ENCODE measurements at regions not wholly inside any gene's neighbourhood (a gene's known extent, or its start where the extent isn't known, plus 50 kb on each side); places are given as distances from the start of the nearest gene placed in this dataset.
A peak's percentile ranks its signal among the peaks of the same experiment; 100 is the strongest.

DNA sequence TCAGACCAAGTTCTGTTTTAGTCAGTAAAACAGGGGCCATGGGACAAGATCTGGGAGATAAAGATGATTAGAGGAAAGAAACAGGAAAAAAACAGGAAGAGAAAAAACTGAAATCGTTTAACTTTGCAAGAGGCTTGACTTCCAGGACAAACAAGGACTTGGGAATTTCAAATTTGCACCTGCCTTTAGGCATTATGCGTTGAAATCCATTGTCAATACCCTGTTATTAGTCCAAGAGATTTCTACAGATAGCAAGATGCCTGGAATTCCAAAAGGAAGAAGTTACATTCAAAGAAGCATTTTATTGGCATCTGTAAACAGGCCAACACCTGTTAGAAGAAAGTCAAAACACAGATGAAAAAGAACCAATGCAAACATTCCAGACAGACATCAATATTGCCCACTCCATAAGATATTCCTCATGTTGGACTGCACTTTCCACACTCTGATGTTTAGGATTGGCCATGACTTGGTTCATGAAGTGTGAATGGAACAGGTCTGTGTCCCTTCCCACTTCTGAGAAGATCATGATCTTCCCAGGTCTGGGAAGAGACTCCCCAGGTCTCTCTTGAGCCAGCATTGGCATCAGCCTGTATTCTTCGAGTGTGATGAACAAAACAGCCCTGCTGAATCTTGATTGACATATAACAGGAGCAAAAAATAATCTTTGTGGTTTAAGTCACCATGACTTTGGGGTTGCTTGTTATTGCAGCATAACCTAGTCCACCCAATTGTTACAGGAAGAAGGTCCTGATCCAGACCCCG, 181.4 kb upstream of the FN1 start:
- DNase-seq = no peak
- H3K4me1 Mint-ChIP-seq = no peaks in the 10 kb centered on the region
- H3K27me3 Mint-ChIP-seq = peaks cover 13 to 30% (median 25%) of the 10 kb centered on the region in 3 donors
- H3K4me3 Mint-ChIP-seq = no peak overlapping the region
- H3K36me3 Mint-ChIP-seq = no peaks in the 10 kb centered on the region
- no peaks in the 10 kb centered on the region for H3K9me3 Mint-ChIP-seq
- ATAC-seq (ENCODE audit: low read depth in 2 of 2) = no peak
- H3K27ac Mint-ChIP-seq = no peak overlapping the region

DNA sequence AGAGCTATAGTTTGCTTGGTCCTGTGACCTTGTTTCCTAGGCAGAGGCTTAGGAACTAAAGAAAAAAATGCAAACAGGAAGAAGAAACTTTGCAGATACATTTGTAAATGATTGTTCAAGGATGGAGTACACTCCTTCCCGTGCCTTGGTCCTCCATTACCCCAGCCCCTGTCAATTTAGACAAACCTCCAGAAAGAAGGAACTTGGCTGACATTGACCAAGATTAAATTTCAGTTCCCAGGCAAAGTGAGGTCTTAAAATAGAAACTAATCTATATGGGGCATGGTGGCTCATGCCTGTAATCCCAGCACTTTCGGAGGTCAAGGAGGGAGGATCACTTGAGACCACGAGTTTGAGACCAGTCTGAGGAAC, 179.9 kb upstream of the FN1 start:
- H3K4me3 Mint-ChIP-seq = no peak overlapping the region
- DNase-seq = no peak
- H3K36me3 Mint-ChIP-seq = no peaks in the 10 kb centered on the region
- H3K4me1 Mint-ChIP-seq = no peaks in the 10 kb centered on the region
- H3K9me3 Mint-ChIP-seq = peaks cover 0 to 4% (median 0%) of the 10 kb centered on the region in 7 donors
- peaks cover 9 to 32% (median 18%) of the 10 kb centered on the region in 3 donors for H3K27me3 Mint-ChIP-seq
- no peak for ATAC-seq (ENCODE audit: low read depth in 2 of 2)
- no peak overlapping the region for H3K27ac Mint-ChIP-seq

DNA sequence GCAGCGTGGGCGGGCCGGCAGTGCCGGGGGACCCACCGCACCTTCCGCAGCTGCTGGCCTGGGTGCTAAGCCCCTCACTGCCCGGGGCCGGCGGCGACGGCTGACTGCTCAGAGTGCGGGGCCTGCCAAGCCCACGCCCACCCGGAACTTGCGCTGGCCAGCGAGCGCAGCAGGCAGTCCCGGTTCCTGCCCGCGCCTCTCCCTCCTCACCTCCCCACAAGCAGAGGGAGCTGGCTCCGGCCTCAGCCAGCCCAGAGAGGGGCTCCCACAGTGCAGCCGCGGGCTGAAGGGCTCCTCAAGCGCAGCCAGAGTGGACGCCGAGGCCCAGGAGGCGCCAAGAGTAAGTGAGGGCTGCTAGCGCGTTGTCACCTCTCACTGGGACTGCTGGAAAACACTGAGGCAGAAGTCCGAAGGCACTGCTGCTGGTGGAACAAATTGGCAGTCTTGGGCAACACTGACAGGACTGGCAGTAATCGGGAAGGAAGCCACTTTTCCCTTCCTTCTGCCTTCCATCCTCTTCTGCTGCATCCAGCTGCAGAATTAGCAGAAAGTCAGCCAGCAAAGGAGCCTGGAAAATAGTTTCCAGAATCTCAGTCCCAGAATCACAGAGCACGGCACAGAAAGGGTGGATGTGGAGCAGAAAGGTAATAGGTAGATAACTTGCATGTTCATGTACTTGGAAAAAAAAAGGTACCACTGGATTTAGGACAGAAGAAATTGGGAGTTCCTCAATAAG, 179.4 kb upstream of the FN1 start:
- Mint-ChIP-seq H3K27me3 (peaks cover 6 to 28% (median 20%) of the 10 kb centered on the region in 3 donors), H3K4me1 (no peaks in the 10 kb centered on the region), H3K27ac (peak overlapping the region in 1 of 6 donors; percentile 9), H3K36me3 (no peaks in the 10 kb centered on the region), H3K9me3 (peaks cover 0 to 4% (median 0%) of the 10 kb centered on the region in 7 donors), H3K4me3 (no peak overlapping the region)
- ATAC-seq (ENCODE audit: low read depth in 2 of 2) (no peak), DNase-seq (no peak)

DNA sequence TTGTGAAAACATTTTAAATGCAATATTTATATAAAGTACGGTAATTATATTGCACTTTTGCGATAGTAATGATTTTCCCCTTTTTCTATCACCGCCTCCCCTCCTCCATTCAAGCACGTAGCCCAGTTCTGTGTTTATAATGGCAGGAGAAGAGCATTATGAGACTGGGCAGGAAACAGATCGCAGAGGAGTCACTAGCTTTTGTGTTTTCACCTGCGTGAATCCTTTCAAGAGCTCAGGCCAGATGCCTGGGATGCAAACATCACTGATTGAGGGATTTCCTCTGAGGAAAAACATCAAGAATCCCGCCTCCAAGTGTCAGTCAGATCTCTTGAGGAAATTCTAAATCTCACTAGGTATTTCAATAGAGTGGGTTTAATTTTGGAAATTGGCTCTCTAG, 178.4 kb upstream of the FN1 start:
- no peak overlapping the region for H3K4me3 Mint-ChIP-seq
- H3K27ac Mint-ChIP-seq = no peak overlapping the region
- DNase-seq (no peak), ATAC-seq (ENCODE audit: low read depth in 2 of 2) (no peak)
- H3K9me3 Mint-ChIP-seq = peaks cover 0 to 4% (median 0%) of the 10 kb centered on the region in 7 donors
- H3K27me3 Mint-ChIP-seq = peaks cover 4 to 28% (median 20%) of the 10 kb centered on the region in 3 donors
- no peaks in the 10 kb centered on the region for H3K4me1 Mint-ChIP-seq
- H3K36me3 Mint-ChIP-seq = no peaks in the 10 kb centered on the region

DNA sequence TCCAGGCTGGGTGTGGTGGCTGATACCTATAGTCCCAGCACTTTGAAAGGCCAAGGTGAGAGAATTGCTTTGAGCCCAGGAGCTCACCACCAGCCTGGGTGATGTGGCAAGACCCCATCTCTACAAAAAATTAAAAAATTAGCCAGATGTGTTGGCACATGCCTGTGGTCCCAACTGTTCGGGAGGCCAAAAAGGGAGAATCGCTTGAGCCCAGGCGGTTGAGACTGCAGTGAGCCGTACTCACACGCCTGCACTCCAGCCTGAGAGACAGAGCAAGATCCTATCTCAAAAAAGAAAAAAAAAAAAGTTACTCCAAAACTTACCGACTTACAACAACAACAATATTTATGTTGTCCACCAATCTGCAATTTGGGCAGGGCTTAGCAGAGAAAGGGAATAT, 178.0 kb upstream of the FN1 start:
- no peaks in the 10 kb centered on the region for H3K36me3 Mint-ChIP-seq
- no peak overlapping the region for H3K4me3 Mint-ChIP-seq
- H3K4me1 Mint-ChIP-seq = no peaks in the 10 kb centered on the region
- ATAC-seq (ENCODE audit: low read depth in 2 of 2) (no peak), DNase-seq (no peak)
- peaks cover 4 to 28% (median 20%) of the 10 kb centered on the region in 3 donors for H3K27me3 Mint-ChIP-seq
- H3K9me3 Mint-ChIP-seq = peaks cover 0 to 4% (median 0%) of the 10 kb centered on the region in 7 donors
- no peak overlapping the region for H3K27ac Mint-ChIP-seq

DNA sequence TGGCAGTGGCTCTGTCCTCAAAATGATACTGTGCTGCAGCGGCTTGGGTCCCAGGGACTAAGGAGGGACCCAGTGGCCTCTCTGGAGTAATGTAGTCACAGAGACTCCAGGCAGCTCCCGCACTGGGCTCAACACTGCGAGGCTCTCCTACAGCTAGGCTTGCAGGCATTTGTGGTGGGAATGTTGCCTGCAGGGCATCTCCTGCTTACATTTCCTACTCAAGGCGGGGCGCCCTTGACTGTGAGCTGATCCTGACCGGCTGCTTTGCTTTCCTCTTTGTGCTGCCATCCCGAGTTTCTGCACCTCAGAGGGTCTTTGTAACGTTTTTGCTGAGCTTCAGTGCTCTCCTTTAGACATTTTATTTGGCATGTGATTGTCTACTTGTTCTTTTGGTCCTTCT, 177.4 kb upstream of the FN1 start:
- peaks cover 0 to 4% (median 0%) of the 10 kb centered on the region in 7 donors for H3K9me3 Mint-ChIP-seq
- no peak for ATAC-seq (ENCODE audit: low read depth in 2 of 2)

DNA sequence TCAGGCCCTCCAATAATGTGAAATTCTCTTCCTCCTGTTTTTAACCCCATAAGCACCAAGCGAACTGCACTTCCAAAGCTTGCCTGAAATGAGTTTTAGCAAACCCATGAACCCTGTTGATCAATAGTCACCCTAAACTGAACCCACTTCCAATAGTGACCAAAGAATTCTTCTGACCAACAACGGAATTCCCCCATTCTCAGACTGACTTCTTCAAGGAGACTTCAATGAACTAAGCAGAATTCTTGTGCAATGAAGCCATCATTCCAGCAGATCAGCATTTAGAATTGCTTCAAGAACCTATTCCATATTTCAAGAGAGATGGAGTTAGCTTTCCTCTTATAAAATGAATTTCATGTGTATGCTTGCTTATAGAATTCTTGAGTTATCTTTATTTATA, 176.9 kb upstream of the FN1 start:
- DNase-seq (no peak), ATAC-seq (ENCODE audit: low read depth in 2 of 2) (no peak)
- Mint-ChIP-seq H3K36me3 (no peaks in the 10 kb centered on the region), H3K27ac (no peak overlapping the region), H3K27me3 (peaks cover 4 to 25% (median 16%) of the 10 kb centered on the region in 3 donors), H3K4me3 (no peak overlapping the region), H3K9me3 (peaks cover 0 to 4% (median 0%) of the 10 kb centered on the region in 7 donors), H3K4me1 (no peaks in the 10 kb centered on the region)

More for the DNA sequence above, 177.4 kb upstream of the FN1 start:
- Mint-ChIP-seq H3K4me1 (no peaks in the 10 kb centered on the region), H3K36me3 (no peaks in the 10 kb centered on the region), H3K27me3 (peaks cover 4 to 28% (median 19%) of the 10 kb centered on the region in 3 donors), H3K27ac (no peak overlapping the region), H3K4me3 (no peak overlapping the region)
- no peak for DNase-seq

DNA sequence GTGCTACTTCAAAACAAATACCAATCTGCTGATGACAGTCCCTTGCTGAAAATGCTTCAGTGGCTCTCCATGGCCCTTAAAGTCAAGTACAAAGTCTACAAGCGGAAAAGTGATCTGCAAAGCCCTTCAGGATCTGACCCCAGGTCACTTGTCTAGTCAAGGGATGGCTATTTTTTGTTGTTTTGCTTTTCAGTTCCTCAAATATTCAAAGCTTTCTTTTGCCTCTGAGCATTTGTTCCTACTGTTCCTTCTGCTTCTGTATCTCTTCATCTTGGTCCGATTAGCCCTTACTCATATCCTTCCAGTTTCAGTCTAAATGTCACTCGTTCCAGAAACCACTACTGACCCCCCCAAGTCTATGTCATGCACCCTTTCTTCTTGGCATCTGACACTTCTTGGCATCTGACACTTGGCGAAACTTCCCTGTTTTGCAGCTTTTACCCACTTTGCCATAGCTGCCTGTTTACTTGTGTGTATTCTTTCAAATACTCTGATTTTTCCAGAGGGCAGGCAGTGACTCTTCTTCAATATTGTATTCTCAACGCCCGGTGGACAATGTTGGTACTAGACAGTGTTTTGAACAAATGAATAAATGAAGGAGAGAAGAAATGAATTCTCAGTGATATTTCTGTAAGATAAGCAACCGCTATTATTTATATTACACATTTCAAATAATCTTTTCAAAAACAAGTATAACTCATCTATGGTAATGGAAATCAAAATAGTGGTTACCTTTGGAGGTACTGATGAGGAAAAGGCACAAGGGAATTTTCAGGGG, 175.9 kb upstream of the FN1 start:
- H3K9me3 Mint-ChIP-seq = peaks cover 0 to 4% (median 0%) of the 10 kb centered on the region in 7 donors

DNA sequence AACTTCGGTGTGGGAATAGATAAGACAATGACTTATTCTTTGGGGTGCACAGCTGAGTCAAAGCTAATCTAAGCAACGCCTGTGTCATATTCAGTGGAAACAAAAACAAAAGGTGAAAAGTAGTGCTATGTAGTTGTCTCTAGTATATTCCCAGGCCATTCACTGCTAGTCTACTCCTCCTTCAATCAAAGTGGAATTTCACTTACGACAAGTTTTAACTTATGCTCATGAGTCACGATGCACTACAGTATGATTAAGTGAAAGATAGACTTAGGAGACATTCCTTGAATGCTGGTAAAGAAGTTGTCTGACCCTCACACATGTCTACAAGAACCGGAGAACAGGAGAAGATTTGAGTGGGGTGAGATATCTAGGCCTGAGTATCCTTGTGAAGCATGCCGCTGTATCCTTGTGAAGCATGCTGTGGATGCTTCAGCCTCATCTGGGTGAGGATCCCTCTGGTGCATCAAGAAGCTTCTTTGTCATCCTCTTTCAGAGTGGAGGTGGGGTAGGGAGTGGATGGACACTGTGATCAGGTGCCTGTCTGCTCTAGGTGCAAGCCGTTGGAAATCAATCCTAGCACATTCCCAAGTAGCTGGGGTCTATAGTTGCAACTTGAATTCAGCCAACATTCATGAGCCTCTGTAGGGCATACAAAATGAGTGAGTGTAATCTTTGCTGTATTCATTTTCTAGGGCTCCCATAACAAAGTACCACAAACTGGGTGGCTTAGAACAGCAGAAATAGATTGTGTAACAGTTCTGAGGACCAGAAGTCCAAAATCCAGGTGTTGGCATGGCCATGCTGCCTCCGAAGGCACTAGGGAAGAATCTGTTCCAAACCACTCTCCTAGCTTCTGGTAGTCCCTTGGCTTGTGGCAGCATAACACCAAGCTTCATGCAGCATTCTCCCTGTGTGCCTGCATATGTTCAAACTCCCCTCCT, 173.5 kb upstream of the FN1 start:
- Mint-ChIP-seq H3K4me1 (no peaks in the 10 kb centered on the region), H3K27ac (no peak overlapping the region), H3K36me3 (no peaks in the 10 kb centered on the region), H3K4me3 (no peak overlapping the region), H3K27me3 (peaks cover 6 to 20% (median 6%) of the 10 kb centered on the region in 3 donors), H3K9me3 (peaks cover 0 to 4% (median 0%) of the 10 kb centered on the region in 7 donors)
- ATAC-seq (ENCODE audit: low read depth in 2 of 2) (no peak), DNase-seq (no peak)

More for the DNA sequence above, 175.9 kb upstream of the FN1 start:
- H3K4me1 Mint-ChIP-seq = no peaks in the 10 kb centered on the region
- no peak for DNase-seq
- H3K4me3 Mint-ChIP-seq = no peak overlapping the region
- no peaks in the 10 kb centered on the region for H3K36me3 Mint-ChIP-seq
- H3K27me3 Mint-ChIP-seq = peaks cover 4 to 23% (median 9%) of the 10 kb centered on the region in 3 donors
- H3K27ac Mint-ChIP-seq = no peak overlapping the region
- no peak for ATAC-seq (ENCODE audit: low read depth in 2 of 2)

DNA sequence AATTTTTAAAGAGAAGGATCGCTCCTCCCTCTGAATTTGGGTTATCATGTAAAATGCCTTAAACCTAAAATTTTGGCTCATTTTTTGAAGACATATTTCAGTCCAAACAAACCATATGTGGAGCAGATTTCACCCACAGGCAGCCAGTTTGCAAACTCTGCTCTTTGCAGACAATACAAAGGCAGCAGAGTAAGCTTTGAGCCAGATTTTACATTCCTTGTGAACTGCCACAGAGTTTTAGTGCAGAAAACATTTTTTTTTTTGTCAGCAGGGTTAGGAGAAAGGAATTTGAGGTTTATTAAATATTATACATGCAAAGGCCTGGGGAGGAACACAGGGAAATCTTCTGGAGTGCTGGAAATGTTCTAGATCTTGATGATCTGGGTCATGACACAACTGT, 171.9 kb upstream of the FN1 start:
- ATAC-seq (ENCODE audit: low read depth in 2 of 2) = no peak
- H3K27ac Mint-ChIP-seq = no peak overlapping the region
- no peaks in the 10 kb centered on the region for H3K4me1 Mint-ChIP-seq
- no peaks in the 10 kb centered on the region for H3K36me3 Mint-ChIP-seq
- DNase-seq = no peak
- peaks cover 0 to 4% (median 0%) of the 10 kb centered on the region in 7 donors for H3K9me3 Mint-ChIP-seq
- peaks cover 12 to 20% (median 14%) of the 10 kb centered on the region in 3 donors for H3K27me3 Mint-ChIP-seq
- no peak overlapping the region for H3K4me3 Mint-ChIP-seq

DNA sequence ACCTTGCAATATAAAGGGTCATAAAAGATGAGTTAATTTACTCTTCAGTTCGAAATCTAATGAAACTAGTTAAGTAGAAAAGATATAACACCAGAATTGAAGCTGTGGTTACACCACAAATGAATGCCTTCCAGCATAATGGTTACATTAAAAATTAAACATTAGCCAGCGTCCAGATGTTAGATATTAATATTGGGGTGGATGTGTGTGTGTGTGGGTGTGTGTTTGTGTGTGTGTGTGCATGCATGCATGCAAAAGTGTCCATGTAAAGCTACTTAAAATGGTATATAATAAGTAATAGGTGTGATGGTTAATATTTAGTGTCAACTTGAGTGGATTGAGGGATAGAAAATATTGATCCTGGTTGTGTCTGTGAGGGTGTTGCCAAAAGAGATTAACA, 170.4 kb upstream of the FN1 start:
- no peak for ATAC-seq (ENCODE audit: low read depth in 2 of 2)
- Mint-ChIP-seq H3K4me1 (no peaks in the 10 kb centered on the region), H3K27ac (no peak overlapping the region), H3K36me3 (no peaks in the 10 kb centered on the region), H3K9me3 (no peaks in the 10 kb centered on the region), H3K27me3 (peaks cover 9 to 19% (median 12%) of the 10 kb centered on the region in 3 donors), H3K4me3 (no peak overlapping the region)
- no peak for DNase-seq

DNA sequence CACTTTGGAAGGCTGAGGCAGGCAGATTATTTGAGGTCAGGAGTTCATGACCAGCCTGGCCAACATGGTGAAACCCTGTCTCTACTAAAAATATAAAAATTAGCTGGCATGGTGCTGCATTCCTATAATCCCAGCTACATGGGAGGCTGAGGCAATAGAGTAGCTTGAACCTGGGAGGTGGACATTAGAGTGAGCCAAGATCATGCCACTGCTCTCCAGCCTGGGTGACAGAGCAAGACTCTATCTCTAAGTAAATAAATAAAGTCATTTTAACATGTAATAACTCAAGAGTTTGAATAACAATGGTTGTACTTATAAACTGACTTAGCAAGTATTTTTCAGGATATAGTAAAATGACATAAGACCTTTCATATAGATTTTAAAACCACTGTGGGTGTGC, 169.3 kb upstream of the FN1 start:
- no peak overlapping the region for H3K27ac Mint-ChIP-seq
- DNase-seq = no peak
- H3K4me1 Mint-ChIP-seq = no peaks in the 10 kb centered on the region
- H3K4me3 Mint-ChIP-seq = no peak overlapping the region
- ATAC-seq (ENCODE audit: low read depth in 2 of 2) = no peak
- no peaks in the 10 kb centered on the region for H3K36me3 Mint-ChIP-seq
- H3K9me3 Mint-ChIP-seq = no peaks in the 10 kb centered on the region
- peaks cover 8 to 15% (median 9%) of the 10 kb centered on the region in 3 donors for H3K27me3 Mint-ChIP-seq

DNA sequence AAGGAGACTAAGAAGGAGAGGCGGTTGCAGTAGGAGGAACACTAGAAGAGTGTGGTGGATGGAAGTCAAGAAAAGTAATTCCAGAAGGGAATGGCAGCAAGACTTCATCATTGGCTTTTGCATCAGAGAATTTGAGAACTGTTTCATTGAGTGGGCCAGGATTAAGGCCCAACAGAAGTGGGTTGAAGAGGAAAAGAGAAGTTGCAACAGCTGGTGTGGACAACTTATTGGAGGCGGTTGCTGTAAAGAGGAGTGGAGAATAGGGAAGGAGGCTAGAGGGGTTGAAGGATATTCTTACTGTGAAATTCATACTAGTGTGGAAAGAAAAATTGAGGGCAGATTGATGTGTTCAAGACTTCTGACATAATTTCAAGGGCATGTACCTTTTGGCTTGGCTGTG, 168.7 kb upstream of the FN1 start:
- Mint-ChIP-seq H3K27me3 (peaks cover 8 to 15% (median 9%) of the 10 kb centered on the region in 3 donors), H3K4me1 (no peaks in the 10 kb centered on the region), H3K9me3 (no peaks in the 10 kb centered on the region), H3K36me3 (no peaks in the 10 kb centered on the region), H3K4me3 (no peak overlapping the region), H3K27ac (no peak overlapping the region)
- no peak for DNase-seq
- no peak for ATAC-seq (ENCODE audit: low read depth in 2 of 2)
